H4 (cell line): ENCODE measurements at regions not wholly inside any gene's neighbourhood (a gene's known extent, or its start where the extent isn't known, plus 50 kb on each side); places are given as distances from the start of the nearest gene placed in this dataset.

Source experiments
- DNase-seq: peaks from one replicate; pipeline ENCODE4 v3.0.0-alpha.2; 2015; ENCODE audit warnings: low spot score

DNA sequence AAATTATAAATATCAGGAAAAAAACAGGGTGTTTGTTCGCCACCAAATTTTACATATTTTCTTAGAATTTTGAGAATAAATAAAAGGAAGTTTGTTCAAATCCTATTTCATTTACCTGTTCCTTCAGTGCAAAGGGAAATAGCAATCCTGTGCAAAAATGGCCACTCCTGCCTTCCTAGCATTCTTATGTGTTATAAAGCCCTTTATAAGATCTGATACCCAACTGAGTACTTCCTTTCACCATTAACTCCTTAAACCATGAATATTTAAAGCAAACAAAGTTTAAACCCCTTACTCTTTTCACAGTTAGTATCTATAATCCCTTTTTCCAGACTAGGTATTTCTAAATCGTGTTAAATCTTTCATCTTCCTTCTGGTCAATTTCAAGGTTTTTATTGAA lies 427.8 kb downstream of the NR4A2 start:
- no peak for DNase-seq

DNA sequence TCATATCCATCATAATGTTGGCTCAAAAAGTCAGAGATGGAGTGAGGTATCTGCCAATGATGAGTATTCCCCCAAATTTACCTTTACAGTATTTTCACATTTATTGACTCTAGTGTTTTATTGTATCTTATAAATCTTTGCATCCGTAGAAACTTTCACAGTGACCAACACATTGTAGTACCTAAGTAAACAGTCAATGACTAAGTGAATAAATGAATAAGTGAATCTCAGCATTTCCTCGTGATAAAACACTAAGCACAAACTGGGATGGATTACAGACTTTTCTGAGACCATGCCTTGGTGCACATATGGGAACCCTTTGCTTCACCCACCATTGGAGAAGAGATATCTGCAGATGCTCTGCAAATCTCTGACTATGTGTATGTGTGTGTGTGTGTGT lies 429.9 kb downstream of the NR4A2 start:
- DNase-seq, result no peak

DNA sequence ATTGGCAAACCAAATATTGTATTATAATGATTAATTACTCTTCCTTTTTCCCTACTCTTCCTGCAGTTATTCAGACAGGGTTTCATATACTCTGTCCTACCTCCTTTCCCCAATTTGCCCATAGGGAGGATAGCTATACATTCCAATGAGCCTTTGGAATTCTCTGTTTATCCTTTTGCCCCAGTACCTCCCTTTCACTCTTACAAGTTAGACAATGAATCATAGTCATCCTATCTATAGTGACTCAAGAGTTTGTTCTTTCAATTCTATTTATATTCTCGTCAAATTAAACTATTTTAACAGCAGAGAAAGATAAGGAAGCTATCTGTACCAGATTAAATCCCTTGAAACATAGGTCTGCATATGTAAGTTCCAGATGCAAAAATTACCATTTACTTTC lies 437.5 kb downstream of the NR4A2 start:
- no peak for DNase-seq

DNA sequence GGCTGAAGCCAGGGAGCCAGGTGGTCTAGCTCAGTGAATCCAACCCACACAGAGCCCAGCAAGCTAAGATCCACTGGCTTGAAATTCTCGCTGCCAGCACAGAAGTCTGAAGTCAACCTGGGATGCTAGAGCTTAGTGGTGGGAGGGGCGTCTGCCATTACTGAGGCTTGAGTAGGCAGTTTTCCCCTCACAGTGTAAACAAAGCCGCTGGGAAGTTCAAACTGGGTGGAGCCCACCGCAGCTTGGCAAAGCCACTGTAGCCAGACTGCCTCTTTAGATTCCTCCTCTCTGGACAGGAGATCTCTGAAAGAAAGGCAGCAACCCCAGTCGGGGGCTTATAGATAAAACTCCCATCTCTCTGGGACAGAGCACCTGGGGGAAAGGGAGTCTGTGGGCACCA lies 452.1 kb downstream of the NR4A2 start:
- peak; percentile 37 for DNase-seq

DNA sequence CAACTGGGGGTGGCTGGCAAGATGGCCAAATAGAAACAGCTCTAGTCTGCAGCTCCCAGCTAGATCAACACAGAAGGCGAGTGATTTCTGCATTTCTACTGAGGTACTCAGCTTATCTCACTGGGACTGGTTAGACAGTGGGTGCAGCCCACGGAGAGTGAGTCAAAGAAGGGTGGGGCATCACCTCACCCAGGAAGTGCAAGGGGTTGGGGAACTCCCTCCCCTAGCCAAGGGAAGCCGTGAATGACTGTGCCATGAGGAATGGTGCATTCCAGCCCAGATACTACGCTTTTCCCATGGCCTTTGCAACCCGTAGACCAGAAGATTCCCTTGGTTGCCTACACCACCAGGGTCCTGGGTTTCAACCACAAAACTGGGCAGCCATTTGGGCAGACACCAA lies 452.6 kb downstream of the NR4A2 start:
- DNase-seq, result peak; percentile 39

DNA sequence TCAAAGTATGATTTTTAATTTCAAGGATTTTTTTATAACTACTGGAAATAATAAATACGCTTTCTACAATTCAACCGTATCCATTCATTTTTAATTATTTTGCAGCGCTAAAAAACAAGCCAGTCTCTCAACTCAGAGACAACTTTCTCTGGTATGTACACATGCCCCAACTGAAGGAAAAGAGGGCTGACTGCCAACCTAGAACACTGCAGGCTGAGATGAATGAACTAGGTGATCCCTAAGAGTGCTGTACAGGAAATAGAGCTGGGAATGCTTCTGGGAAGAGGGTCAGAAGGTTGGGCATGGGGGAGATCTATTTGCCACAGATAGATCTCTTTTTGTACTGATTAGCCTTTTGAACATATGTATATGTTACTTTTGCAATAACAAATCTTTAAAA lies 460.1 kb downstream of the NR4A2 start:
- DNase-seq, result no peak

DNA sequence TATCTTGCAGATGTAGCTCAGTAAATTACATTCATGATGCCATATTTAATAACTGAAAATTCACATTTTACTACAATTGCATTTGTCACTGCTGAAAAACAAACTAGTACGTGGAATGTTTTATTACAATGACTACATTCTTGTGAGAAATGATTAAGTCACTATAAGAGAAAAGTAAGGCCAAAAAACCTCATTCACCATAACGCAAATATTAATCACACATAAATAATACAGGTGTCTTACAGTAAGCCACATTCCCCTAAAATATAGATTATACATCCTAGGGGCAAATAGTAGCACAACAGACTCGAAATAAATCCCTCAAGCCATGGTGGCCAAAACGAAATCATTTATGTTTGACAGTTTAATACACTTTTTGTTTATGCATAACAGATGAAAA lies 460.6 kb downstream of the NR4A2 start:
- DNase-seq, result no peak

DNA sequence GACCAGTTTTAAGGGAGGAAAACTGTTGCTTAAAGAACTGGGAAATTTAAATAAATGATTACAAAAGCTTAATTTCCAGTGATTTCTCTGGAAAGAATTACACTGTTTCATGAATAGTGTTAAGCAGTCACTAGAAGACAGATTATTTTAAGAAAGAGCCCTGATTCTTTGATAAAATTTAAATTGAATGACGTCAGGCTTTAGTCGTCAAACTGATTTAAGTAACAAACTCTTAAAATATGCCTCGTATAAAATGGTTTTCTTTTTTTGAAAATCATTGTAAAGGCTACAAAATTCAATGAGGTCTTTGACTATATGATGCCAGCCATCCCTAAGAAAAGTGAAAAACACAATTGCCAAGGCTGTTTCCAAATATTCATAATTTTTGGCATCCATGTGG lies 465.0 kb downstream of the NR4A2 start:
- no peak for DNase-seq

DNA sequence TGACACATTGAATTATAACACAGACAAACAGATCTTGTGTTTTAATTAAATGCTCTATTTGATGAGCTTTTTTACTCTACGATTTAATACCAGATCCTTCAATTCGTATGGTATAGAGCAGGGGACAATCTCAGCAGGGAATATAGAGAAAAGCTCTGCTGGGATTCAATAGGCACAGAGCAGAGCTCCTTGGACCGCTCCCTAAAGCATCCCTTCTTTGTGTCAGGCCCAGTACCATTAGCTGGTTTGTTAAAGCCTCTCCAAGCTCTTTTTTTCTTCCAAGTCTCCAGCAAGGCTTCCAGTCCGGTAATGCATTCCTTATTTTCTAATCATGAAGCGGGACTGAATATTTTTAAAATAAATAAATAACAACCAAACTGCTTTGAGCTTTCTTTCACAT lies 466.0 kb downstream of the NR4A2 start:
- no peak for DNase-seq

DNA sequence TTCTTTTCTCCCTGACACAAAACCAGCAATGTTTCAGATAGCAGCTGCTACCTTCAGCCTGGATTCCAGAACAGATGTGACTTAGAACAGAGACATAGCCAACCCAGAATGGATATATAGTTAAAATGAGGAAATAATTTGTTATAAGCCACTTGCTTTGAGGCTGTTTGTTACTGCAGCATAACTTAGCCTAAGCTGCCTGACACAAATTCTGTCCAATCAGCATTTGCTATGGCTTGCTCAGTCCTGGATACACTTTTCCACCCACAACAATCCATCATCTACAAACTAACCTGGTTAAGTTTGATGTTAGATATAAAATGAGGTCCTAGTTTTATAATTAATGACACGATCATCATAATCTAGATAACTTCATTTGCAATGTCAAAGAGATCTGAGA lies 480.4 kb downstream of the NR4A2 start:
- no peak for DNase-seq

DNA sequence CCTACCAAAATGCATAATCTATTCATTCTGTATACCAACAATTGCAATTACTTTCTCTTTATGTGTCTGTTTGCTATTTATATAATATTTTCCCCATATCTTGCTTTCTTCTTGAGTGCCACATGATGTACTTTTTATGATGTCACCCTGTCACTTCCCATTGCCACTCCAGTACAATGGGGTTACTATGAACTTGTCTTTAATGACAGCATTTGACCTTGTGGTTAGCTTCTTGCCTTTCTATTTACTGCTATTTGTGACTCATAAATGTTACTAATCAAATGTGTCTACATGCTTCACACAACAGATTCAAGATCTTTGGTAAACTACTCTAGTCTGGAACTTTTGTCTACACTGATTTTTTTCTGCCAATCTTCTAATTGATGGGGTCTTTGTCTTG lies 486.3 kb downstream of the NR4A2 start:
- DNase-seq, result peak; percentile 13

DNA sequence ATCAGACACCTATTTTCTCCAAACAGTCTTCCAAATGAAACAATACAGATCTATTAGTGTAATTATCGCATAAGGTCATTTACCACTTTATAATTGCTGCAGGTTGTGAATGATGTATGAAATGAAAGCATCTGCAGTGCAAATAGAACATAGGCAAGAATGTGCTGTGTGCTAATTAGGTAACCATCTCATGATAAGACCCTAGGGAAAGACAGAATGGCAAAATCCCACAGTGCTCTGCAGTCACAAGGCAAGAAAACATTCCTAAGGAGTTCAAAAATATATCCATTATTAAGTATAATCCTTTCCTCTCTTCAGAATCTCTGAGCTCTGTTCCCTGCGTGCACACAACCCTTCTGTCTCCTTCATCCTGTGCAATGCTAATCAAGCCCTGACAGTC lies 488.1 kb downstream of the NR4A2 start:
- no peak for DNase-seq

DNA sequence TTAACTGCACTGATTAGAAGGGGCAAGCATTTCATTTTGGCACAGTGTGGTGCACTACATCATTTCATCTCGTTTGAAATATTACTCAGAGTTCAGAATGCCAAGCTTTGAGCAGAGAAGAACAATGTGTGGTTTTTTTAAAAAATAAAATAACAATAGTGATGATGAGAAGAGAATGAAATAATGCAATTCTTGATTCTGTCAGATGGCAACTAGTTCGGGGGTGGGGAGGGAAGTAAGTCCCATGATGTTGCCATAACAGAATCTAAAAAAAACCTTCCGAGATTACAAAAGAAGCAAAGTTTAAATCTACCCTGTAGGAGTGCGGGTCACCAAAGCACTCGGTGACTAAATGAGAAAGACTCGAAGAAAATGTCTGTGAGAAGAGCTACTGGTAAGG lies 490.4 kb downstream of the NR4A2 start:
- no peak for DNase-seq

DNA sequence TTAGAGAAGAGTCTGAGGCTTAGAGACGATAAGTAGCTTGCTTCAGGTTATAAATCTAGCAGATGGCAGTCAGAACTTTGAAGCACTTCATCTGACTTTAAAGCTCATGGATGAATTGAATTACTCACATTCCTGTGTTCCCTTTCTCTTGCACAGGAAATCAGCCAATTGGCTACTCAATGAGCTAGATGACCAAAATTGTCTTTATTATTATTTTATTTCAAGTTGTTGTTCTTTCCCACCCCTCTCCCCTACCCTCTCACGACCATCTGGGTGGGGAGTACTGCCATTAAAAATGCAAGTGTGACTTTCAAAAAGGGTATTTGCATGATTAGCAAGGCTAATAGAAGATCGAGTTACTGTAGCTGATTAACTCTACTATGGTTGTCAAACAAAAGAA lies 491.1 kb downstream of the NR4A2 start:
- no peak for DNase-seq

DNA sequence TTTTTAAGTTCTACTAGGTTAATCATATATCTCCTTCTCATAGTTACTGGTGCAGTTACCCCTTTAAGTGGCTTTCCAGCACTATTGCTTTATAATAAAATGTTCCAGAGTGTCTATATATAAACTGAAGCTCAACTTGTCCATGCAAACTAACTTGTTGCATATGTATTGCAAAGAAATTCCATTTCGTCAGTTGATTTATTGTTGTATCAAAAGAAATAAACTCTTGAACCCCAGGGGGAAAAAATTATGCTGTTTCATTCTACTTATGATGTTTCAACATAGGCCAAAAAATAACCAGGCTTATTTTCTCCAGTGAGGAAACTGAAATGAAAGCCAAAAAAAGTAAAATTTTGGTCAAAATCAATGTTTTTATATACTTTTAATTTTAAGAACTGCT lies 491.9 kb downstream of the NR4A2 start:
- no peak for DNase-seq

DNA sequence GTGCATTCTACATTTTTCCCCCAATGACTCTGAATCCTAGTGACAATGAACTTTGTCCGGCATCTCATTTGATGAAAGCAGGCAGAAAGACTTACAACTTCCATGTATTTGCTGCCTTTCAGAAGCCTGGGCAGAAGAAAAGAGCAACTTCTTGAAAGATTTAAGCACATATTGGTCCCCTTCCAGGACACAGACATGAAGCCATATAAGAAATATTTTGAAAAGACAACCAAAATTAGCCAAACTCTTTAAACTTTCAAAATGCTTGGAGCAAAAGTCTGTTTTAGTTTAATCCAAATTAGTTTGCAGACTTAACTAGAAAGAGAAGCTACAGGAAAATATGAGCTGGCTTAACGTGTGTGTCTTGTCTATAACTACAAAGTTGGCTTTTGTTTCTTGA lies 492.5 kb downstream of the NR4A2 start:
- no peak for DNase-seq

DNA sequence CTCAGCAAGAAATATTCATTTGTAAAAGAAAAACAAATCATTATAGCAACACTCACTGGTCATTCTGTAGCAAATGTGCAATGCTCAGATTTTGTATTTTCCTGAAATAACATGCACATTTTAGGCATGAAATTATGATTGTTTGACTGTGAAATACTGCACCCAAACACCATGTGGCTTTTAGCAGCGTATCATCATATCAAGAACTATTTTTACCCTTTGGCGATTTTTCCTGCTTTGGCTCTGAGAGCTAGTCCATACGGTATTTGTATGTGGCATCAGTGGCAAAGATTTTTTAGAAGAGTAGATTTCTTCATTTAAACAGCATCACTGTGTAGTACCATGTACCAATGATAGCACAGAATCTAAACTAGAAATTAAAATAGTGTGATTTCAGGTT lies 493.1 kb downstream of the NR4A2 start:
- no peak for DNase-seq

DNA sequence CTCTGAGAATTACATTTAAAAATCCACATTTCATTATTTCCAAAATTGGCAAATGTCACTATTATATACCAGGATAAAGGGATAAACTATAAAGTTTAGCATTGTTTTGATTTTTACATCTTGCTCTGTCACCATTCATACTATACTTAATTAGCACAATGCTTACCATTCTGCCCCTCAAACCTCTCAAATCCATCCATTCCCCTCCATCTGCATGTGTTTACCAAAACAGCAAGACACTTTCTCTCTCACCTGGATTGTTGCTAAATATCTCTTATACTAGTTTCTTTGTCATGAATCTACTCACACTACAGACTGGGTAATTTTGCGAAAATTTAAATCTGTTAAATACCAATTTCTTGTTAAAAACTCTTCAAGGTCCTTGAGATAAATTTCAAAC lies 496.1 kb downstream of the NR4A2 start:
- no peak for DNase-seq

DNA sequence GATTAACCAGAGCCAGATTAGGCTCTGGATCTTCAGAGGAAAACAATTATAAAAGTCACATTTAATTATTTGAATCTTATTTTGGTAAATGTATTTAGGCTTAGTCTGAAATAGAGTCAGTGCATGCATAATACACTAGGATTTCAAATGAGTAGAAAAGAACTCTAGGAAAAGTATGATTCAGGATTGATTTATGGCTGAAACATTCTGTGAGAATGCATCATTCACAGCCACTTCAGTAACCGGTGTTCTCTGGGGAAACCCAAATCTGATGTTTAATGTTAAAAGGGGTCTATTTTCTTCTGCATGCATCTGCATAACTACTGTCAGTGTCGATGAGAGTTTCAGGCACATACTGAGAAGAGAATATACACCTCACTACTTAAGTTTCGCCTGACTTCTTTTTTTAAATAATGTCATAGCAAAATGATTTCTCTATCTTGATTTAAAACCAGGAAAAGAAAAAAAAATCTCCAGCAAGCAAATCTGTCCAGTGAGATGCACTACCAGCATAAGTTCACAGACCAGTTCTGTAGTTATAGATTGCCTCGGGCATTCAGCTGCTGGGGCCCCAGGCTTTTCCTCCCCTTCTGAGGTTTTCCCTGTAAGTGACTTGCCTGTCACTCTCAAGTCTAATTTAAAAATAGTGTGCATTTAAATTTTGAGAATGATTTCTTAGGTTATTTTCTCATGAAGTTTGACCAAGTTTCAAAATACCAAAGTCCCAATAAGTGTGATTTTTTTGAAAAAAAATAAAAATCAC lies 501.5 kb downstream of the NR4A2 start:
- no peak for DNase-seq

DNA sequence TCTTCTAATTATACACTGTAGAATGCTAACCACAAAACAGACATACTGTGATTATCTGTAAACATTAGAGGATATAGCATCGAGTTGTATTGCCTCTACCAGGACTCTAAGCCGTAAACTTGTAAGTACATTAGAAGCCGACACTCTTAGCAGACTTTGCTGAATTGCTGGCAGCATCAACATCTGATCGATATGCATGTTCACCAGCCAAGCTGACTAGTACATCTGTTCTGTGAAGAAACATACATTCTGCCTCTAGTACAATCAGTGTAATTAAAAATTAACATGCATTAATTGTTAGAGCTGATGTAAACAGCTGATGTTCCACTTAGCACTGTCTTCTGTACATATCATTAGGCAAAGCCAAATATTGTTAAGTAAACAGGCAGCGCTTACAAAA lies 502.2 kb downstream of the NR4A2 start:
- no peak for DNase-seq

DNA sequence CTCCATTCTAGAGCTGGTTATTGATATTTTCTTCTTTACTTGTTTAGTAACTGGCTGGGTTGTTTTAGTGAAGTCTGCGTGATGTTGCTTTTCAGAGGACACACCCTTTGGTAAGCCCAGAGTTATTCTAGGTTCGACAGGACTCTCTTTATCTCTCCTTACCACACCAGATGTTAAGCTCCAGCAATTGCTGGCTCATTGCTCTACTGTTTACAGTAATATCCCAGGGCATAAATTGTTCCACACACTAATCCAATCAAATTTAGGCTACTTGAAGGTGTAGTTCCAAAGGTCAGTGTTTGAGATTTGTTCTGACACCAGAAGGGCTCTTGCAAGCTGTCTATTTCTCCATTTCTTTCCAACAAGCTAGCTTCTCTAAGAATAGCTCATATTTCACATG lies 506.6 kb downstream of the NR4A2 start:
- peak; percentile 55 for DNase-seq

DNA sequence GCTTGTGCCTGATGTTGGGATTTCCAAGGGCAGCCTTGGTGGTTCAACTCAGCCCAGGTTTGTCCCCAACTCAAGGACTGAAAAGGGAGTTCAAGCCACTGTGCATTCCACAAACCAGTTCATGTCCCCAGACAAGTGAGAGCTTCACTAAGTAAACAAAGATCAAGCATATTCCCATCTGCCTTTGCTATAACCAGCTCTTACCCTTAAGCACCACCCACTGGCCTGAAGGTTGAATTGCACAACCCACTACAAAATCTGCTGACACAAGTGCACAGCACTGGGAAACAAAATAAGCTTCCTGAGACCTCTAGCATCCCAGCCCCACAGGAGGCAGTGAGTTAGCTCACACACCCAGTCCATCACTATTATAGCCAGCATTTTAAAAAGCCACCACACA lies 516.7 kb downstream of the NR4A2 start:
- peak; percentile 59 for DNase-seq

DNA sequence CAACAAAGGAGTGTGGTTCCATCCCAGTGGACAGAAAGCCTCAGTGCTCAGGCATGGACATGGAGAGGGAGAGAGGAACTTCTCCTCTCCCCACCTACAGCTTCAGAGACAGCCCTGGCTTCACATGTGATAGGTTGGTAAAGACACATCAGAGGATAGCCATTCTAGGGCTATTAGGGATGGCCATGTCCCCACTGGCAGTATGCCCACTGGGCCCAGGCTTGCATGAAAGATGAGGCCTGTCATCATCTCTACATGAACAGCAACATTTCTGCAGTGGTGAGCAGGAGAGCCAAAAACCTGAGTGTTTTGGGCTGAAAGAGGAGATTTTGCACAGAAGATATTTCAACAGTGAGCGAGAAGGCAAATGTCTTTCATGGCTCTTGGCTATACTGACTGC lies 517.2 kb downstream of the NR4A2 start:
- no peak for DNase-seq

DNA sequence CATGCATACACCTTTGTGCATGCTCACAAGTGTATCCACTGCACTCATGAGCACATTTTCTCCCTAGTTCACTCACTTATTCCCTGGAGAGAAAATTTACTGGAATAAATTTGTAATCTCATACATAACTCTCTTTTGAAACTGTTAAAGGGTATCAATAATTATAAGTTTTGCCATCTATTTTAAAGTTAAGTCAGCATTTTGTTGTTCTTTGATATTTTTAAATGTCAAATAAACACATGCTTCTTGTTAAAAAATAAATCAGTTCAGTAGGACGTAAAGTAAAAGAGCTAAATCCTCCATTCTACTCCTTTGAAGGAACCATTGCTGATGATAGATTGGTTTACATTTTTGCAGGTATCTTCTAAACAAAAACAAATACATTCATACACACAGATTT lies 522.1 kb downstream of the NR4A2 start:
- no peak for DNase-seq
